DND-41 (cell line): ENCODE measurements at regions not wholly inside any gene's neighbourhood (a gene's known extent, or its start where the extent isn't known, plus 50 kb on each side); places are given as distances from the start of the nearest gene placed in this dataset.

Experiments
- ATAC-seq: fragments of 200-7000 bp; cut with Tn5 transposase; 3 replicates; pipeline ENCODE4 v1.9.1; 2021; ENCODE audit warnings: low read depth; ENCODE audit not compliant: insufficient read depth
- DNase-seq: peaks from one replicate; pipeline ENCODE4 v3.0.0-alpha.2; 2020
- H2AFZ ChIP-seq: 2 replicates; pipeline ENCODE4 v1.6.0; 2012; ENCODE audit warnings: low read depth, low read length
- H3K27ac ChIP-seq: 2 replicates; pipeline ENCODE4 v1.5.1; 2012; ENCODE audit warnings: low read length, inconsistent platforms
- H3K27me3 ChIP-seq: fragments of 200-600 bp; sonication (generic); 2 replicates; pipeline ENCODE4 v1.6.0; 2012; ENCODE audit warnings: low read length, mild to moderate bottlenecking, inconsistent platforms; ENCODE audit not compliant: insufficient read depth, poor library complexity
- H3K36me3 ChIP-seq: 2 replicates; pipeline ENCODE4 v1.5.1; 2012; ENCODE audit warnings: low read length, inconsistent platforms; ENCODE audit not compliant: insufficient read depth
- H3K4me1 ChIP-seq: 2 replicates; pipeline ENCODE4 v1.5.1; 2012; ENCODE audit warnings: mild to moderate bottlenecking, low read length; ENCODE audit not compliant: insufficient read depth
- H3K4me2 ChIP-seq: 2 replicates; pipeline ENCODE4 v1.6.0; 2012; ENCODE audit warnings: mild to moderate bottlenecking, moderate library complexity, low read length, inconsistent platforms; ENCODE audit not compliant: insufficient read depth
- H3K4me3 ChIP-seq, 2 experiments: fragments of 200-600 bp in 1 of 2; shearing (Covaris generic) in 1 of 2; 2 replicates each; pipeline ENCODE4 v1.5.1; 2012 to 2016; ENCODE audit warnings: inconsistent platforms in 2 of 2, low read length in 2 of 2, mild to moderate bottlenecking in 2 of 2, low read depth in 1 of 2, moderate library complexity in 1 of 2
- H3K79me2 ChIP-seq: 2 replicates; pipeline ENCODE4 v1.6.0; 2012; ENCODE audit warnings: low read length, inconsistent platforms; ENCODE audit not compliant: insufficient read depth
- H3K9ac ChIP-seq: 2 replicates; pipeline ENCODE4 v1.6.0; 2012; ENCODE audit warnings: low read depth, mild to moderate bottlenecking, inconsistent platforms, low read length, moderate library complexity
- H3K9me3 ChIP-seq: 2 replicates; pipeline ENCODE4 v1.5.1; 2012; ENCODE audit warnings: low read length, moderate library complexity, mild to moderate bottlenecking, inconsistent platforms; ENCODE audit not compliant: insufficient read depth, severe bottlenecking
- H4K20me1 ChIP-seq: 2 replicates; pipeline ENCODE4 v1.6.0; 2012; ENCODE audit warnings: low read length; ENCODE audit not compliant: insufficient read depth
- CTCF ChIP-seq: IDR thresholded peaks from 2 replicates; pipeline ENCODE4 v1.5.1; 2012; ENCODE audit warnings: borderline replicate concordance, low read length, moderate library complexity, mild to moderate bottlenecking; ENCODE audit not compliant: poor library complexity, severe bottlenecking; ENCODE audit errors: extremely low read depth
- EZH2 ChIP-seq: IDR thresholded peaks from 3 replicates; pipeline ENCODE4 v1.6.1; 2012; ENCODE audit warnings: borderline replicate concordance, low read depth, mild to moderate bottlenecking, moderate library complexity, low read length, inconsistent platforms; ENCODE audit not compliant: severe bottlenecking

- Histone ChIP-seq H3K27me3 (no peaks in the 10 kb centered on the region), H3K4me3 (no peak overlapping the region), H3K27ac (no peak overlapping the region), H3K4me1 (no peaks in the 10 kb centered on the region), H3K36me3 (no peaks in the 10 kb centered on the region), H3K4me2 (no peak overlapping the region), H2AFZ (no peak overlapping the region), H3K9ac (no peak overlapping the region), H4K20me1 (no peaks in the 10 kb centered on the region), H3K79me2 (no peaks in the 10 kb centered on the region), H3K9me3 (no peaks in the 10 kb centered on the region)
- ATAC-seq = no peak
- TF ChIP-seq EZH2 (no peak), CTCF (no peak)
- no peak for DNase-seq
Observed at GRCh38 chrX:106451933-106452332, 159.8 kb upstream of the RADX start.

GRCh38 chrX:106454991-106455390 is 156.8 kb upstream of the RADX start:
- Histone ChIP-seq H3K4me3 (no peak overlapping the region), H3K27me3 (no peaks in the 10 kb centered on the region), H3K4me2 (no peak overlapping the region), H3K36me3 (no peaks in the 10 kb centered on the region), H4K20me1 (no peaks in the 10 kb centered on the region), H3K4me1 (no peaks in the 10 kb centered on the region), H2AFZ (no peak overlapping the region), H3K9me3 (no peaks in the 10 kb centered on the region), H3K79me2 (no peaks in the 10 kb centered on the region), H3K9ac (no peak overlapping the region), H3K27ac (no peak overlapping the region)
- ATAC-seq (no peak), DNase-seq (no peak)
- TF ChIP-seq EZH2 (no peak), CTCF (no peak)

GRCh38 chrX:106457802-106458201 is 154.0 kb upstream of the RADX start:
- ATAC-seq = no peak
- H3K4me3 ChIP-seq = no peak overlapping the region

More at GRCh38 chrX:106457802-106458201, 154.0 kb upstream of the RADX start:
- Histone ChIP-seq H3K36me3 (no peaks in the 10 kb centered on the region), H3K27me3 (no peaks in the 10 kb centered on the region), H3K9me3 (no peaks in the 10 kb centered on the region), H3K9ac (no peak overlapping the region), H2AFZ (no peak overlapping the region), H3K27ac (no peak overlapping the region), H4K20me1 (no peaks in the 10 kb centered on the region), H3K4me2 (no peak overlapping the region), H3K79me2 (no peaks in the 10 kb centered on the region), H3K4me1 (no peaks in the 10 kb centered on the region)
- DNase-seq = no peak
- TF ChIP-seq CTCF (no peak), EZH2 (no peak)
